GM18858 (cell line): ENCODE measurements at regions not wholly inside any gene's neighbourhood (a gene's known extent, or its start where the extent isn't known, plus 50 kb on each side); places are given as distances from the start of the nearest gene placed in this dataset.

Experiments
- ATAC-seq: cut with Tn5 transposase; IDR thresholded peaks from one replicate; pipeline ENCODE4 v1.9.1; 2021; ENCODE audit not compliant: unreplicated experiment

DNA sequence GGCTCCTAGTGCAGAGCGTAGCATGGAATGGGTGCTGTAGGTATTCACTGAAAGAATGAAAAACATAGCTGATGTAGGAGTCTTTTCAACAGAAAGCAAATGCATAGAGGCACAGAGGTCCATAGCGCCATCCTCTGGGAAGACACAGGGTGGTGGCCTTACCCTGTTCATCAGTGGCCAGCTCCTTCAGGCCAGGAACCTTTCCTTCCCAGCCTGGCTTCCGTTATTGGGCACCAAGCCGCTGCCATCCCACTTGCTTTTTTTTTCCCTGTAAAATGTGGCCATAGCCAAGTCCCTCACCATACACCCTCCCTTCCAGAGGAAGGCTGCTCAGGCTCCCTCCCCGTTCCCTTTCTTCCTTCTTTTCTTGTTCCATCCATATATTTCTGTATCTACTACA lies 118.1 kb downstream of the ZNF621 start:
- no peak for ATAC-seq

GRCh38 chr3:40645883-40646282 lies 121.1 kb downstream of the ZNF621 start:
- ATAC-seq: no peak

- ATAC-seq: no peak
These were observed 124.6 kb downstream of the ZNF621 start for GRCh38 chr3:40649346-40649745.

GRCh38 chr3:40652072-40652471 lies 127.3 kb downstream of the ZNF621 start:
- no peak for ATAC-seq

GRCh38 chr3:40653001-40653400 lies 128.2 kb downstream of the ZNF621 start:
- ATAC-seq: no peak

- ATAC-seq: no peak
These were observed 129.1 kb downstream of the ZNF621 start for GRCh38 chr3:40653878-40654277.

GRCh38 chr3:40655551-40655950 lies 130.8 kb downstream of the ZNF621 start:
- ATAC-seq: no peak

DNA sequence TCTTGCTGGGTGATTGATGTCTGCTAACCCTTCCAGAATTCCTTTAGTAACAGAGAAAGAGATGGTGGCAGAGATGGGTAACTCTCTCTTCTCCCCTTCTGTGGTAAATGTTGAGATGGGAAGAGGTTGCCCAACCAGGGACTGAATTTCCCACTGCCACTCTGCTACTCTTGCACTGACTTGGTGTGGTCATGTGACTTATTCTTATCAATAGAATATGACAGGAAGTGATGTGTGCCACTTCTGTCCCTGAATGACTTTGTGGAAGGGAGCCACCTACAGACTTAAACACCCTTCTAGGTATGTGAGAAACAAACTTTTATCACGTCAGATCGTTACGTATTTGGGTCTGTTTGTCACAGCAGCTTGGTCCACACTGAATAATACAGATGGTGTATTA lies 132.9 kb downstream of the ZNF621 start:
- ATAC-seq: no peak

GRCh38 chr3:40658305-40658704 lies 133.5 kb downstream of the ZNF621 start:
- no peak for ATAC-seq

GRCh38 chr3:40660554-40660953 lies 135.8 kb downstream of the ZNF621 start:
- no peak for ATAC-seq

DNA sequence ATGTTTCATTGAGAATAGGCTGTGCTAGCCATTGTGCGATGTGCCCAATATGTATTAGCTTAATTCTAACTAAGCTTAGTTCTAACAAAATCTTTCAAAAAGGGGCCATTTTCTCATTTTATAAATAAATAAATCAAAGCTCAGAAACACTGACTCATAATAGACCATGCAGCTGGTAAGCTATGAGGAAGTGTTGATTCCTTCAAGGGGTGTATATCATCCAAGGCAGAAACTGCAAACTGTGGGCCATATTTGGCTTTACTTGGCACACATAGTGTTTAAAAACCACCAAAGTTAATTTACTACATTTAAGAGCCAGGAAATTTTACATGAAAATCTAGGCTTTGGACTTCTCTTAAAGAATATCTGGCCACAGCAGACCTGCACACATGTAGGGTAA lies 136.5 kb downstream of the ZNF621 start:
- no peak for ATAC-seq

DNA sequence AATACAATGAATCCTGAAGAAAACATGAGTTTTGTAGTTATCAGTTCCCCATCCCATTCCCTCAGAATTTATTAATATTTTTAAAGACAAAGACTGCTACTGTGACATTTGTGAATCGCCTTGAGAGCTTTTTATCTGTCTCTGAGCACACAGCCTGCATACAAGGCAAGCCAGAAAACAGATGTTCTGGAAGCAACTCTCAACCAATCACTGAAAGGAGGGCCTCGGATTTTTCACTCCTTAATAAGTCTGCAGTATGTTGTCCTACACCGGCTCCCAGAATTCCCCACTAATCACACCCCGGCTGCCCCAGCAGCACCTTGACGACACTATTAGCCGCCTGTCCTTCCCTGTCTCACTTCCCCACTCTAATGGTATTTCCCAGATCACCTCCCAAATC lies 138.5 kb downstream of the ZNF621 start:
- no peak for ATAC-seq

DNA sequence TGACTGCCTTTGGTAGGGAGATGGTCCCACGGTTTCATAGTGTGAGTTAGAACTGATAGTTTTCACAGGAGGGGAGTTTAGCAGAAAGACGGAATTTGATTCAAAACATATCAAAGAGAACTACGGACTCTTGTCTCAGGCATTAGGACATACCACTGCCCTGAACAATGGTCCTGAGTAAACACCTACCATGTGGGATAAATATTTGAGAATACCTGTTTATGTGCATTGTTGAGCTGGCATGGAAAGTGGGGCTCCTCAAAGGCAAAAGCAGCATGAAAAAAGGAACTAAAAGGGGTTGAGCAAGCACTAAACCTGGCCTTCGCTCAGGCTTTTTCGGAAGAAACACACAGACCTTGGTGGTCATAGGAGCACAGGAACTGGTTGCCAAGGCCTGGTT lies 144.4 kb downstream of the ZNF621 start:
- no peak for ATAC-seq

DNA sequence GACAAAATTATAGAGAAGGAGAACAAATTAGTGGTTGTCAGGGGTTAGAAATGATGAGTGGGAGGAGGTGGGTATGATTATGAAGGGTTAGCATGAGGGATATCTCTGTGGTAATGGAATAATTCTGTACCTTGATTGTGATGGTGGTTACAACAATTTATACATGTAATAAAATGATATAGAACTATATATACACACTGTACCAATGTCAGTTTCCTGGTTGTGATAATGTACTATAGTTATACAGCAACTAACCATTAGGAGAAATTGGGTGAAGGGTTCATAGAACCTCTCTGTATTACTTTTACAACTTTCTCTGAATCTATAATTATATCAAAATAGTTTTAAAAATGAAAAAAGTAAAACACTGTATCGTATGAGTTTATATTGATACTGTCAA lies 148.1 kb downstream of the ZNF621 start:
- no peak for ATAC-seq

GRCh38 chr3:40677321-40677720 lies 152.6 kb downstream of the ZNF621 start:
- no peak for ATAC-seq

DNA sequence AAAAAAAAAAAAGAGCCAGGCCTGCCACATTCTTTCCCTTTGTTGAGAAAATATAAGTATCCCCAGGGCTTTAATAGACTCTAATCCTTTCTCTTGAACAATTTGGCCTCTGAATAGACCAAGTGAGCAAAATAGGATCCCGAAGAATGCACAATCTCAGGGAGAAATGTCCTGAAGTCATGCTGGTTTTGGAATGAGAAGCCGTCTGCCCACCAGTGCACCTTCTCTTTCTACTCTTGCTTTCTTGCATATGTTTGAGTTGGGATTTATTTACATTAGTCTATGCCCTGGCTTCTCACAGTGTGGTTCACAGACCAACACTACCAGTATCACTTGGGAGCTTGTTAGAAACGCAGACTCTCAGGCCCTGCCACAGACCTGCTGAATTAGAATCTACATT lies 153.0 kb downstream of the ZNF621 start:
- ATAC-seq: no peak

DNA sequence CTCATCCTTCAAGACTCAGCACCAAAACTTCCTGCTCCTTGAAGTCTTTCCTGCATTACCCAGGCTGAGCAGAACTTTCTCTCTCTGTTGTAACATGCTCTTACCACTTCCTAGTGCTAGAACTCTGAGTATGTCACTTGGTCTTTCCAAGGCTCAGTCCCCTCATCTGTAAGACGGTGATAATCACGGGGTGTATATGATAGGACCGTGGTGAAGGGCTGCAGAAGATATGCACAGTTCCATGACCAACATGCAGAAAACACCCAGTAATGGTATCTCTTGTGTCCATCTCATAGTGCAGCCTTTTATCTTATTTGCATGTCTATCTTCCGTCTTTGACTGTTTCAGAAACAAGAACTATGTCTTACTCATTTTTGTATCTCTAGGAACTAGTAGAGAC lies 154.5 kb downstream of the ZNF621 start:
- ATAC-seq: no peak

- no peak for ATAC-seq
These were observed 156.2 kb downstream of the ZNF621 start for GRCh38 chr3:40680685-40681657.

GRCh38 chr3:40681658-40682055 lies 156.9 kb downstream of the ZNF621 start:
- no peak for ATAC-seq

DNA sequence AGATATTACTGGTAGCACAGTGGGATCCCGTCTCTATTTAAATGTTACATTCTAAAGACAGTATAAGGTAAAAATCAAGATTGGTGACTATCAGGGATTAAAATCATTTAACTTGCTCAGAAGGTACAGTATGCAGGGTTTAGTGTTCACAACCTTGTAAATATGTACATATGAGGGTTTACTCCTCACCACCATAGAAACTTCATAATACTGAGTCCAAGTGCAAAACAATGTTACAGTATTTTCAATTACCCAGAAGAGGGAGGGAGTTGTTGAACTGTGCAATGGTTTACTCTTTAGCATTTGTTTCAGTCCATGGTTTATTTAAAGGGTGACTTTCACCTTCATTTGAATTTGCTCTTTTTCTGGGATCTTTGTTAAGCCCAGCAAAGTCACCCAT lies 165.1 kb downstream of the ZNF621 start:
- no peak for ATAC-seq

DNA sequence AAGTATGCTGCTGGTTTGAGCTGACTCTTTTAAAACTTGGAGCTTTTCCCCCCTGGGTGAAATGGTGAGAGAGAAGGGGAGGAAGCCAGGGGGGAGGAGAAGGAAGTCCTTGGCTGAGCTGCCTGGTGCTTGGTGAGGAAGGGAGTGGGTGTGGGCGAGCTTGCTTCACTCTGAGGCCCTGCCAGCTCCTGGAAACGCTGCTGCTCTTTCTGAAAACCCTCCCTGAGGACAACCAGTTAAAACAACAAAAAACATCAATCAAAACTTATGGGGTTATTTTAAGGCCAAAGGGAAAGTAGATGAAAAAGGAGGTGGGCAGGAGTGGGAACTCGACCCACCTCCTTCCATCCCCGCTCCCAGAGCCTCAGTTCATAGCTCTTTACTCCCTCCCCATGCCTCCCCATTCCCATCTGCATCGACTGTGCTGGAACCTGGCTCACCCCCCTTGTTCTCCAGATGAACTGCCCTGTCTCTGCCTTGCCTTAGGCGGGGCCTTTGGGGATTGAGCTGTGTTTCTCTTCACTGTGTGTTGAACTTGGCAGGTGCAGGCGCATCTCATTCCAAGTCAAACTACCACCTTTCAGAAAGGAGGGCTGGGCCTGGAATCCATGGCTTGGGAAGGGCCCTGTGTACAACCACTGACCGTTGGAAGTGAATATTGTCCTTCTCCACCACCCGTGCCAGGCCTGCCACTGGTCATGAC lies 166.1 kb downstream of the ZNF621 start:
- no peak for ATAC-seq

- no peak for ATAC-seq
These were observed 166.7 kb downstream of the ZNF621 start for GRCh38 chr3:40691452-40691861.
